Stimulated activated CD8-positive, alpha-beta memory T cell treated with anti-CD3 and anti-CD28 coated beads, Interleukin-4, amount 100 ng/mL, for 24 hours (primary cell): ENCODE measurements at regions not wholly inside any gene's neighbourhood (a gene's known extent, or its start where the extent isn't known, plus 50 kb on each side); places are given as distances from the start of the nearest gene placed in this dataset.
"Not testable (repeated sequence)": the region's sequence is repeated elsewhere in the genome, so short reads cannot be mapped to it uniquely, and the experiment has no call there.

Source experiments
- DNase-seq: peaks from one replicate; pipeline ENCODE4 v3.0.0-alpha.2; 2020; ENCODE audit warnings: low read depth

GRCh38 chr1:234865171-234866006, 255.4 kb upstream of the IRF2BP2 start:
- no peak for DNase-seq

- no peak for DNase-seq
These were observed 254.1 kb upstream of the IRF2BP2 start for GRCh38 chr1:234864116-234864515.

GRCh38 chr1:234863551-234863971, 253.6 kb upstream of the IRF2BP2 start:
- DNase-seq: no peak

GRCh38 chr1:234862944-234863515, 253.1 kb upstream of the IRF2BP2 start:
- DNase-seq: no peak

- DNase-seq: no peak
These were observed 252.5 kb upstream of the IRF2BP2 start for GRCh38 chr1:234862360-234862943.

- no peak for DNase-seq
These were observed 251.8 kb upstream of the IRF2BP2 start for GRCh38 chr1:234861761-234862160.

GRCh38 chr1:234861024-234861620, 251.1 kb upstream of the IRF2BP2 start:
- DNase-seq: no peak

GRCh38 chr1:234858722-234859121, 248.7 kb upstream of the IRF2BP2 start:
- no peak for DNase-seq

GRCh38 chr1:234856845-234857245, 246.9 kb upstream of the IRF2BP2 start:
- DNase-seq: no peak

- DNase-seq: no peak
These were observed 245.9 kb upstream of the IRF2BP2 start for GRCh38 chr1:234855851-234856250.

GRCh38 chr1:234854645-234855039, 244.7 kb upstream of the IRF2BP2 start:
- DNase-seq: no peak

GRCh38 chr1:234853906-234854644, 244.1 kb upstream of the IRF2BP2 start:
- DNase-seq: no peak

- no peak for DNase-seq
These were observed 242.7 kb upstream of the IRF2BP2 start for GRCh38 chr1:234852659-234853058.

- no peak for DNase-seq
These were observed 241.8 kb upstream of the IRF2BP2 start for GRCh38 chr1:234851450-234852438.

- no peak for DNase-seq
These were observed 239.9 kb upstream of the IRF2BP2 start for GRCh38 chr1:234849832-234850231.

- DNase-seq: no peak
These were observed 239.1 kb upstream of the IRF2BP2 start for GRCh38 chr1:234848972-234849649.

- not testable (repeated sequence) for DNase-seq
These were observed 236.8 kb upstream of the IRF2BP2 start for GRCh38 chr1:234846813-234847212.

- DNase-seq: no peak
These were observed 235.9 kb upstream of the IRF2BP2 start for GRCh38 chr1:234845836-234846235.

- no peak for DNase-seq
These were observed 235.2 kb upstream of the IRF2BP2 start for GRCh38 chr1:234845097-234845660.

- no peak for DNase-seq
These were observed 234.6 kb upstream of the IRF2BP2 start for GRCh38 chr1:234844479-234845031.
